GM19238 (cell line): ENCODE measurements at regions not wholly inside any gene's neighbourhood (a gene's known extent, or its start where the extent isn't known, plus 50 kb on each side); places are given as distances from the start of the nearest gene placed in this dataset.

Source experiments
- DNase-seq: peaks from one replicate; pipeline ENCODE4 v3.0.0; 2011; ENCODE audit warnings: low spot score; ENCODE audit not compliant: insufficient read length

GRCh38 chr3:103752986-103753385 is 1318.2 kb downstream of the ZPLD1 start:
- DNase-seq = no peak

- DNase-seq = no peak
Observed at GRCh38 chr3:103767635-103768034, 1332.8 kb downstream of the ZPLD1 start.

GRCh38 chr3:103785017-103785416 is 1350.2 kb downstream of the ZPLD1 start:
- DNase-seq = no peak

- no peak for DNase-seq
Observed at GRCh38 chr3:103785537-103785936, 1350.7 kb downstream of the ZPLD1 start.

GRCh38 chr3:103786296-103786695 is 1351.5 kb downstream of the ZPLD1 start:
- no peak for DNase-seq

- DNase-seq = no peak
Observed at GRCh38 chr3:103787164-103787871, 1352.5 kb downstream of the ZPLD1 start.

- DNase-seq = no peak
Observed at GRCh38 chr3:103787879-103788278, 1353.1 kb downstream of the ZPLD1 start.

- no peak for DNase-seq
Observed at GRCh38 chr3:103791786-103792515, 1357.1 kb downstream of the ZPLD1 start.

GRCh38 chr3:103794656-103795055 is 1359.8 kb downstream of the ZPLD1 start:
- DNase-seq = no peak

- no peak for DNase-seq
Observed at GRCh38 chr3:103796068-103796467, 1361.3 kb downstream of the ZPLD1 start.

GRCh38 chr3:103803787-103804186 is 1369.0 kb downstream of the ZPLD1 start:
- DNase-seq = no peak

- no peak for DNase-seq
Observed at GRCh38 chr3:103810167-103810566, 1375.4 kb downstream of the ZPLD1 start.

GRCh38 chr3:103813955-103814354 is 1379.1 kb downstream of the ZPLD1 start:
- DNase-seq = no peak

GRCh38 chr3:103818398-103818797 is 1383.6 kb downstream of the ZPLD1 start:
- DNase-seq = no peak

- no peak for DNase-seq
Observed at GRCh38 chr3:103818800-103819199, 1384.0 kb downstream of the ZPLD1 start.

GRCh38 chr3:103825586-103825985 is 1390.8 kb downstream of the ZPLD1 start:
- no peak for DNase-seq

- DNase-seq = no peak
Observed at GRCh38 chr3:103829723-103830326, 1395.0 kb downstream of the ZPLD1 start.

- no peak for DNase-seq
Observed at GRCh38 chr3:103847081-103848062, 1412.6 kb downstream of the ZPLD1 start.

GRCh38 chr3:103851793-103852192 is 1417.0 kb downstream of the ZPLD1 start:
- DNase-seq = no peak

- no peak for DNase-seq
Observed at GRCh38 chr3:103862415-103862814, 1427.6 kb downstream of the ZPLD1 start.

- DNase-seq = no peak
Observed at GRCh38 chr3:103863381-103863780, 1428.6 kb downstream of the ZPLD1 start.
